GM21390 (cell line): ENCODE measurements at regions not wholly inside any gene's neighbourhood (a gene's known extent, or its start where the extent isn't known, plus 50 kb on each side); places are given as distances from the start of the nearest gene placed in this dataset.

Experiments
- ATAC-seq: cut with Tn5 transposase; IDR thresholded peaks from one replicate; pipeline ENCODE4 v1.9.1; 2021; ENCODE audit not compliant: unreplicated experiment

- no peak for ATAC-seq
Observed at GRCh38 chr1:222243902-222244301, 304.0 kb downstream of the HHIPL2 start.

- no peak for ATAC-seq
Observed at GRCh38 chr1:222242492-222242891, 305.4 kb downstream of the HHIPL2 start.

- ATAC-seq: no peak
Observed at GRCh38 chr1:222241410-222241809, 306.5 kb downstream of the HHIPL2 start.

- no peak for ATAC-seq
Observed at GRCh38 chr1:222240536-222241181, 307.2 kb downstream of the HHIPL2 start.

GRCh38 chr1:222239130-222239529 is 308.8 kb downstream of the HHIPL2 start:
- no peak for ATAC-seq

GRCh38 chr1:222234351-222234750 is 313.6 kb downstream of the HHIPL2 start:
- no peak for ATAC-seq

GRCh38 chr1:222233444-222234158 is 314.3 kb downstream of the HHIPL2 start:
- ATAC-seq: no peak

- no peak for ATAC-seq
Observed at GRCh38 chr1:222232842-222233241, 315.1 kb downstream of the HHIPL2 start.

GRCh38 chr1:222229672-222230312 is 318.1 kb downstream of the HHIPL2 start:
- no peak for ATAC-seq

GRCh38 chr1:222225316-222225691 is 322.6 kb downstream of the HHIPL2 start:
- ATAC-seq: no peak

GRCh38 chr1:222224636-222225315 is 323.1 kb downstream of the HHIPL2 start:
- ATAC-seq: no peak

- no peak for ATAC-seq
Observed at GRCh38 chr1:222224156-222224555, 323.7 kb downstream of the HHIPL2 start.

GRCh38 chr1:222223010-222223409 is 324.9 kb downstream of the HHIPL2 start:
- no peak for ATAC-seq

- ATAC-seq: no peak
Observed at GRCh38 chr1:222216255-222216754, 331.6 kb downstream of the HHIPL2 start.

- ATAC-seq: no peak
Observed at GRCh38 chr1:222210776-222211175, 337.1 kb downstream of the HHIPL2 start.

- no peak for ATAC-seq
Observed at GRCh38 chr1:222204475-222204874, 343.4 kb downstream of the HHIPL2 start.

- ATAC-seq: no peak
Observed at GRCh38 chr1:222202831-222203230, 345.1 kb downstream of the HHIPL2 start.

GRCh38 chr1:222196736-222197135 is 351.2 kb downstream of the HHIPL2 start:
- ATAC-seq: no peak

- no peak for ATAC-seq
Observed at GRCh38 chr1:222196288-222196687, 351.6 kb downstream of the HHIPL2 start.

- no peak for ATAC-seq
Observed at GRCh38 chr1:222195857-222196256, 352.0 kb downstream of the HHIPL2 start.

GRCh38 chr1:222189218-222189617 is 358.7 kb downstream of the HHIPL2 start:
- ATAC-seq: no peak
